HEK293 (cell line): ENCODE measurements at regions not wholly inside any gene's neighbourhood (a gene's known extent, or its start where the extent isn't known, plus 50 kb on each side); places are given as distances from the start of the nearest gene placed in this dataset.

ENCODE experiments used
- CTCF ChIA-PET: fragments of 350-600 bp; formaldehyde crosslinking; extraction: SDS; loops from one replicate; lab custom pipeline; 2021; ENCODE audit warnings: antibody characterized with exemption; lab: Yijun Ruan, JAX
- POLR2A ChIA-PET: fragments of 300-600 bp; formaldehyde crosslinking; extraction: SDS; loops from one replicate; lab custom pipeline; 2020; ENCODE audit warnings: antibody characterized with exemption, inconsistent platforms; lab: Yijun Ruan, JAX
- H3K27ac ChIP-seq: fragments of 200-500 bp; sonication (Bioruptor generic); 2 replicates; pipeline ENCODE4 v1.5.1; 2014; ENCODE audit warnings: low read depth, low read length, control low read depth, inconsistent platforms; ENCODE audit errors: extremely low read depth
- H3K36me3 ChIP-seq, 2 experiments: fragments of 200-500 bp in 1 of 2; sonication (Bioruptor generic) in 1 of 2; 1 replicate in 1 of 2; 2 replicates in 1 of 2; pipeline ENCODE4 v1.5.1; 2014 to 2017; ENCODE audit warnings: inconsistent platforms in 2 of 2, low read length in 2 of 2; ENCODE audit not compliant: control insufficient read depth in 2 of 2, insufficient read depth in 1 of 2
- H3K4me1 ChIP-seq: fragments of 200-500 bp; sonication (Bioruptor generic); 2 replicates; pipeline ENCODE4 v1.5.1; 2014; ENCODE audit warnings: mild to moderate bottlenecking, low read length, inconsistent platforms; ENCODE audit not compliant: control insufficient read depth, insufficient read depth
- H3K4me3 ChIP-seq: 2 replicates; pipeline ENCODE4 v1.5.1; 2011; ENCODE audit warnings: low read depth, mild to moderate bottlenecking, control low read depth, low read length, moderate library complexity
- H3K9me3 ChIP-seq: fragments of 200-500 bp; sonication (Bioruptor generic); 2 replicates; pipeline ENCODE4 v1.5.1; 2014; ENCODE audit warnings: low read depth, low read length, inconsistent platforms; ENCODE audit not compliant: control insufficient read depth, insufficient read depth
- BCL6B ChIP-seq: fragments of 450-650 bp; formaldehyde crosslinking; IDR thresholded peaks from 2 replicates; pipeline ENCODE4 v1.5.1; 2017; ENCODE audit warnings: missing biosample characterization, missing genetic modification characterization
- INSM2 ChIP-seq: fragments of 450-650 bp; formaldehyde crosslinking; IDR thresholded peaks from 2 replicates; pipeline ENCODE4 v1.5.1; 2016; ENCODE audit warnings: missing biosample characterization, missing genetic modification characterization
- KLF17 ChIP-seq: fragments of 450-650 bp; formaldehyde crosslinking; IDR thresholded peaks from 2 replicates; pipeline ENCODE4 v1.5.1; 2016; ENCODE audit warnings: missing biosample characterization, missing genetic modification characterization
- SCRT1 ChIP-seq: fragments of 450-650 bp; formaldehyde crosslinking; IDR thresholded peaks from 2 replicates; pipeline ENCODE4 v1.5.1; 2016; ENCODE audit warnings: missing biosample characterization, missing genetic modification characterization, borderline replicate concordance
- SETDB1 ChIP-seq: IDR thresholded peaks from one replicate; pipeline ENCODE4 v1.6.1; 2017; ENCODE audit warnings: mild to moderate bottlenecking, low read length, moderate library complexity, mixed read lengths; ENCODE audit not compliant: insufficient read length
- TRIM28 ChIP-seq: IDR thresholded peaks from 2 replicates; pipeline ENCODE4 v1.6.1; 2011; ENCODE audit warnings: low read length, control low read depth, borderline replicate concordance
- ZBTB48 ChIP-seq: fragments of 450-650 bp; formaldehyde crosslinking; IDR thresholded peaks from 2 replicates; pipeline ENCODE4 v1.5.1; 2016; ENCODE audit warnings: missing biosample characterization, missing genetic modification characterization
- ZBTB6 ChIP-seq: fragments of 450-650 bp; formaldehyde crosslinking; IDR thresholded peaks from 2 replicates; pipeline ENCODE4 v1.5.1; 2017; ENCODE audit warnings: missing biosample characterization, missing genetic modification characterization
- ZBTB7A ChIP-seq: fragments of 450-650 bp; formaldehyde crosslinking; IDR thresholded peaks from 2 replicates; pipeline ENCODE4 v1.5.1; 2016; ENCODE audit warnings: low read depth, missing biosample characterization, missing genetic modification characterization
- ZFP37 ChIP-seq: fragments of 450-650 bp; formaldehyde crosslinking; IDR thresholded peaks from 2 replicates; pipeline ENCODE4 v1.5.1; 2016; ENCODE audit warnings: missing biosample characterization, missing genetic modification characterization
- ZIC2 ChIP-seq: fragments of 450-650 bp; formaldehyde crosslinking; IDR thresholded peaks from 2 replicates; pipeline ENCODE4 v1.5.1; 2016; ENCODE audit warnings: missing biosample characterization, missing genetic modification characterization
- ZNF132 ChIP-seq: fragments of 450-650 bp; formaldehyde crosslinking; IDR thresholded peaks from 2 replicates; pipeline ENCODE4 v1.5.1; 2017; ENCODE audit warnings: missing biosample characterization, missing genetic modification characterization, borderline replicate concordance
- ZNF324 ChIP-seq: fragments of 450-650 bp; formaldehyde crosslinking; IDR thresholded peaks from 2 replicates; pipeline ENCODE4 v1.5.1; 2016; ENCODE audit warnings: missing biosample characterization, missing genetic modification characterization
- ZNF394 ChIP-seq: fragments of 450-650 bp; formaldehyde crosslinking; IDR thresholded peaks from 2 replicates; pipeline ENCODE4 v1.5.1; 2016; ENCODE audit warnings: missing biosample characterization, missing genetic modification characterization, mild to moderate bottlenecking, moderate library complexity, borderline replicate concordance
- ZNF423 ChIP-seq: fragments of 450-650 bp; formaldehyde crosslinking; IDR thresholded peaks from 2 replicates; pipeline ENCODE4 v1.5.1; 2016; ENCODE audit warnings: missing biosample characterization, missing genetic modification characterization
- ZNF513 ChIP-seq: fragments of 450-650 bp; IDR thresholded peaks from 2 replicates; pipeline ENCODE4 v1.5.1; 2018; ENCODE audit warnings: missing biosample characterization, missing genetic modification characterization
- ZNF521 ChIP-seq: fragments of 450-650 bp; formaldehyde crosslinking; IDR thresholded peaks from 2 replicates; pipeline ENCODE4 v1.5.1; 2017; ENCODE audit warnings: missing biosample characterization, mild to moderate bottlenecking, missing genetic modification characterization
- ZNF549 ChIP-seq: fragments of 450-650 bp; IDR thresholded peaks from 2 replicates; pipeline ENCODE4 v1.5.1; 2018; ENCODE audit warnings: missing biosample characterization, missing genetic modification characterization, mild to moderate bottlenecking, inconsistent platforms, moderate library complexity
- ZNF585B ChIP-seq: fragments of 450-650 bp; formaldehyde crosslinking; IDR thresholded peaks from 2 replicates; pipeline ENCODE4 v1.5.1; 2016; ENCODE audit warnings: missing biosample characterization, missing genetic modification characterization
- ZNF629 ChIP-seq: fragments of 450-650 bp; formaldehyde crosslinking; IDR thresholded peaks from 2 replicates; pipeline ENCODE4 v1.5.1; 2017; ENCODE audit warnings: missing biosample characterization, missing genetic modification characterization
- ZNF639 ChIP-seq: fragments of 450-650 bp; formaldehyde crosslinking; IDR thresholded peaks from 2 replicates; pipeline ENCODE4 v1.5.1; 2016; ENCODE audit warnings: missing biosample characterization, missing genetic modification characterization
- ZNF692 ChIP-seq: fragments of 450-650 bp; formaldehyde crosslinking; IDR thresholded peaks from 2 replicates; pipeline ENCODE4 v1.5.1; 2016; ENCODE audit warnings: missing biosample characterization, missing genetic modification characterization
- ZNF785 ChIP-seq: fragments of 450-650 bp; formaldehyde crosslinking; IDR thresholded peaks from 2 replicates; pipeline ENCODE4 v1.5.1; 2016; ENCODE audit warnings: missing biosample characterization, missing genetic modification characterization
- ZNF792 ChIP-seq: fragments of 450-650 bp; formaldehyde crosslinking; IDR thresholded peaks from 2 replicates; pipeline ENCODE4 v1.5.1; 2016; ENCODE audit warnings: missing biosample characterization, missing genetic modification characterization

GRCh38 chr12:89092297-89092696 is 260.0 kb downstream of the DUSP6 start:
- H3K36me3 ChIP-seq: no peaks in the 10 kb centered on the region
- TF ChIP-seq ZBTB6 (tag by site-specific recombination): no peak
- no peak for TF ChIP-seq SCRT1 (tag by site-specific recombination)
- TF ChIP-seq ZNF549: no peak
- no peak for TF ChIP-seq ZNF423
- TF ChIP-seq ZBTB48: no peak
- TF ChIP-seq ZNF324 (tag by site-specific recombination): no peak
- no peak for TF ChIP-seq ZFP37
- no peak for TF ChIP-seq KLF17 (tag by site-specific recombination)
- TF ChIP-seq ZIC2 (tag by site-specific recombination): no peak
- TF ChIP-seq ZNF692 (tag by site-specific recombination): no peak
- TF ChIP-seq ZNF513 (tag by site-specific recombination): no peak
- TF ChIP-seq BCL6B (tag by site-specific recombination): no peak
- no peak for TF ChIP-seq ZBTB7A (tag by site-specific recombination)
- no peak for TF ChIP-seq ZNF521 (tag by site-specific recombination)
- TF ChIP-seq ZNF785 (tag by site-specific recombination): no peak
- no peak for TF ChIP-seq ZNF792 (tag by site-specific recombination)
- POLR2A ChIA-PET: no interaction called here
- no peaks in the 10 kb centered on the region for H3K4me1 ChIP-seq
- no peak overlapping the region for H3K27ac ChIP-seq
- no peak overlapping the region for H3K4me3 ChIP-seq
- no peaks in the 10 kb centered on the region for H3K9me3 ChIP-seq
- CTCF ChIA-PET: no interaction called here

GRCh38 chr12:89091293-89091841 is 260.9 kb downstream of the DUSP6 start:
- no peak overlapping the region for H3K4me3 ChIP-seq
- CTCF ChIA-PET: no interaction called here
- POLR2A ChIA-PET: no interaction called here
- no peak for TF ChIP-seq ZNF629 (tag by site-specific recombination)
- TF ChIP-seq TRIM28: peak; percentile 68; the same call in 1 of the 2 replicates
- TF ChIP-seq INSM2 (tag by site-specific recombination): no peak
- no peak for TF ChIP-seq ZNF394 (tag by site-specific recombination)
- peak; percentile 91 for TF ChIP-seq ZNF585B (tag by site-specific recombination)
- TF ChIP-seq ZNF639 (tag by site-specific recombination): no peak
- TF ChIP-seq ZNF132 (tag by site-specific recombination): no peak
- TF ChIP-seq SETDB1: peak; percentile 55

More at GRCh38 chr12:89091293-89091841, 260.9 kb downstream of the DUSP6 start:
- Histone ChIP-seq H3K4me1 (no peaks in the 10 kb centered on the region), H3K27ac (no peak overlapping the region), H3K36me3 (no peaks in the 10 kb centered on the region), H3K9me3 (no peaks in the 10 kb centered on the region)
